ENCODE measurements at regions not wholly inside any gene's neighbourhood (a gene's known extent, or its start where the extent isn't known, plus 50 kb on each side); places are given as distances from the start of the nearest gene placed in this dataset.

- H3K4me3 ChIP-seq, result no peak overlapping the region
- TF ChIP-seq HES2 (IDR thresholded peaks at IDR 0.05) (no peak), REST (IDR thresholded peaks at IDR 0.05) (no peak), CBX8 (IDR thresholded peaks at IDR 0.05) (no peak), ZFP36 (IDR thresholded peaks at IDR 0.05; ENCODE audit: borderline replicate concordance, partially characterized antibody) (no peak), HDAC2 (IDR thresholded peaks at IDR 0.05) (no peak), BCL3 (IDR thresholded peaks at IDR 0.05) (no peak), EP300 (IDR thresholded peaks at IDR 0.05) (no peak), PBX3 (IDR thresholded peaks at IDR 0.05) (no peak), CTCF (IDR thresholded peaks at IDR 0.05) (no peak), RARB (CRISPR knock-in tag; IDR thresholded peaks at IDR 0.05) (no peak), SREBF2 (IDR thresholded peaks at IDR 0.05) (no peak), POLR2AphosphoS2 (conservative IDR thresholded peaks at IDR 0.05; ENCODE audit: low read length) (no peak), POLR2A (IDR thresholded peaks at IDR 0.05; ENCODE audit: low read length) (no peak)
- H3K4me1 ChIP-seq, result no peaks in the 10 kb centered on the region
- H3K27ac ChIP-seq, result no peak overlapping the region
- DNase-seq (ENCODE audit: low read depth in 1 of 2, low spot score in 1 of 2) (no peak), ATAC-seq (no peak), FAIRE-seq (no peak)
- H3K9me3 ChIP-seq, result no peaks in the 10 kb centered on the region
- POLR2A ChIA-PET, result no interaction called here
- no peak overlapping the region for H3K4me2 ChIP-seq
- CTCF ChIA-PET, result no interaction called here
- 19% methylated on average over 5 of the region's 5 CpGs for WGBS (ENCODE audit: missing lambda C conversion rate)
Measured at GRCh38 chr20:60354024-60354580, 395.9 kb downstream of the CDH26 start.

- ATAC-seq (no peak), DNase-seq (ENCODE audit: low read depth in 1 of 2, low spot score in 1 of 2) (no peak), FAIRE-seq (no peak)
- 9% methylated on average over 4 of the region's 4 CpGs for WGBS (ENCODE audit: missing lambda C conversion rate)
- no peak overlapping the region for H3K4me3 ChIP-seq
- CTCF ChIA-PET, result interaction anchor here (1.0 kb wide), 1 partner anchor 140 kb away, joined by 4 read pairs; no protein-coding TSS in a partner anchor
- no peaks in the 10 kb centered on the region for H3K4me1 ChIP-seq
- no peak overlapping the region for H3K27ac ChIP-seq
- POLR2A ChIA-PET, result no interaction called here
- no peak overlapping the region for H3K4me2 ChIP-seq
- TF ChIP-seq NPAS2 (CRISPR knock-in tag; IDR thresholded peaks at IDR 0.05; ENCODE audit: borderline replicate concordance) (no peak), ATOH8 (CRISPR knock-in tag; IDR thresholded peaks at IDR 0.05; ENCODE audit: low read depth) (no peak), FOSL2 (IDR thresholded peaks at IDR 0.05) (no peak), FOSL2 (CRISPR knock-in tag; IDR thresholded peaks at IDR 0.05) (no peak), BCL3 (IDR thresholded peaks at IDR 0.05) (no peak), SMC3 (IDR thresholded peaks at IDR 0.05) (no peak), JUNB (IDR thresholded peaks at IDR 0.05) (no peak), E2F6 (IDR thresholded peaks at IDR 0.05; ENCODE audit: borderline replicate concordance, low read depth) (no peak), HEYL (CRISPR knock-in tag; IDR thresholded peaks at IDR 0.05) (no peak)
- no peaks in the 10 kb centered on the region for H3K9me3 ChIP-seq
Measured at GRCh38 chr20:60358101-60358500, 399.9 kb downstream of the CDH26 start.
